ENCODE measurements at regions not wholly inside any gene's neighbourhood (a gene's known extent, or its start where the extent isn't known, plus 50 kb on each side); places are given as distances from the start of the nearest gene placed in this dataset.

GRCh38 chr10:4545062-4545461, 280.9 kb upstream of the AKR1E2 start:
- no peak for TF ChIP-seq CTCF (IDR thresholded peaks at IDR 0.05)
- no peak for TF ChIP-seq POLR2AphosphoS5 (IDR thresholded peaks at IDR 0.05)
- TF ChIP-seq POLR2A (IDR thresholded peaks at IDR 0.05) = no peak
- no peak for TF ChIP-seq EP300 (IDR thresholded peaks at IDR 0.05; ENCODE audit: low read depth)
